Erythroblast (primary cell): ENCODE measurements at regions not wholly inside any gene's neighbourhood (a gene's known extent, or its start where the extent isn't known, plus 50 kb on each side); places are given as distances from the start of the nearest gene placed in this dataset.

Experiments used
- GATA1 ChIP-seq: IDR thresholded peaks from 2 replicates; pipeline ENCODE4 v1.6.1; 2011; ENCODE audit warnings: low read depth, mild to moderate bottlenecking, control low read depth, low read length, moderate library complexity
- POLR2A ChIP-seq: IDR thresholded peaks from 2 replicates; pipeline ENCODE4 v1.6.1; 2011; ENCODE audit warnings: mild to moderate bottlenecking, low read length

DNA sequence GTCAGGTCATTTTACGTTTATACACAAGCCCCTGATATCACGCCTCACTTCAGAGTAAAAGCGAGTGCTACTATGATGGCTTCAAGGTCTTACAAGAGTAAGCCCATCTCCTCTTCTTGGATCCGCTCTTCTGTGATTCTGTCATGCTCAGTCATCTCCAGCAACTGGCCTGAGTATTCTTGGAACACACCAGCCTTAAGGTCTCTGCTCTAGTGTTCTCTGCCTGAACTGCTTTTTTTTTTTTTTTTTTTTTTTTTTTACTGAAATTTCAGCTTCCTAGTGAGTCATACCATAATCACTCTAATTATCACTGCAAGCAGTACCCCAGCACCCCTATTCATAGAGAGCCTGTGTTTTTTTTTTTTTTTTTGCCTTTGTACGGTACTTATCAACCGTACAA lies 1228.9 kb downstream of the CNTNAP5 start:
- TF ChIP-seq POLR2A = no peak
- TF ChIP-seq GATA1 = no peak
